SJCRH30 (cell line): ENCODE measurements at regions not wholly inside any gene's neighbourhood (a gene's known extent, or its start where the extent isn't known, plus 50 kb on each side); places are given as distances from the start of the nearest gene placed in this dataset.

Experiments
- DNase-seq, 2 experiments: peaks; one replicate each; pipeline ENCODE4 v3.0.0-alpha.2; 2015 to 2020
- H3K27ac ChIP-seq: fragments of 250-450 bp; sonication (Bioruptor Pico); 2 replicates; pipeline ENCODE4 v1.5.1; 2020; ENCODE audit warnings: mild to moderate bottlenecking, moderate library complexity
- H3K27me3 ChIP-seq: fragments of 250-450 bp; sonication (Bioruptor Pico); 2 replicates; pipeline ENCODE4 v1.5.1; 2020; ENCODE audit warnings: mild to moderate bottlenecking, moderate library complexity
- H3K36me3 ChIP-seq: fragments of 250-450 bp; sonication (Bioruptor Pico); 2 replicates; pipeline ENCODE4 v1.5.1; 2020; ENCODE audit warnings: mild to moderate bottlenecking, moderate library complexity
- H3K4me1 ChIP-seq: fragments of 250-450 bp; sonication (Bioruptor Pico); 2 replicates; pipeline ENCODE4 v1.5.1; 2020; ENCODE audit warnings: mild to moderate bottlenecking, moderate library complexity
- H3K4me3 ChIP-seq: fragments of 250-450 bp; sonication (Bioruptor Pico); 2 replicates; pipeline ENCODE4 v1.5.1; 2020; ENCODE audit warnings: mild to moderate bottlenecking, moderate library complexity
- H3K9me3 ChIP-seq: fragments of 250-450 bp; sonication (Bioruptor Pico); replicated peaks from 2 replicates; pipeline ENCODE4 v1.5.1; 2020; ENCODE audit warnings: mild to moderate bottlenecking, moderate library complexity

DNA sequence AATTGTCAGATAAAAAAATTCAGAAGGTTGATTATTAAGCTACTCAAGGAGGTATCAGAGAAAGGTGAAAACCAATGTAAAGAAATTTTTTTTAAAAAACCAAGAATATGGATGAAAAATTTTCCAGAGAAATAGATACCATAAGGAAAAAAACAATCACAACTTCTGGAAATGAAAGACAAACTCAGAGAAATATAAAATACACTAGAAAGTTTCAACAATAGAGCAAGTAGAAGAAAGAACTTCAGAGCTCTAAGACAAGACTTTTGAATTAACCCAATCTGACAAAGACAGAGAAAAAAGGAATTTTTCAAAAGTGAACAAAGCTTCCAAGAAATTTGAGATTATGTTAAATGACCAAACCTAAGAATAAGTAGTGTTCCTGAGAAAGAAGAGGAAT lies 62.9 kb upstream of the TEAD1 start:
- no peak overlapping the region for H3K27ac ChIP-seq
- no peaks in the 10 kb centered on the region for H3K4me1 ChIP-seq
- H3K9me3 ChIP-seq, result peaks cover 12% of the 10 kb centered on the region
- H3K27me3 ChIP-seq, result no peaks in the 10 kb centered on the region
- no peak overlapping the region for H3K4me3 ChIP-seq
- no peaks in the 10 kb centered on the region for H3K36me3 ChIP-seq
- no peak for DNase-seq

DNA sequence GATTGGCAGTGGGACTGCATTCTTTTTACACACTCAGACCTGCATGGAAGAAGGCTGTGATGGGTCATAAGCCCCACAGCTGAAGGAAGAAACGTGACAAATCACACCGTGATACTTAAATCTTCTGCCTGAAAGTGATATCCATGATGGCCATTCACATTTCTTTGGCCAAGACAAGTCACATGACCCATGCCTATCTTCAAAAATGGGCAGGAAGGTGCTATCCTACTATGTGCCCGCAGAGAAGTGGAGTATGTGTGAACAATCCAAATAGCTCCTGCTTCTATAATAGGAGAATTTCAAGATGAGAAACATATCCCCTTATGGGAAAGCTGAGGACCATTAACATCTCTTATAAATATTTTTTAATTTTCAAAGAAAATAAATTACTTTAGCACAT lies 56.6 kb upstream of the TEAD1 start:
- Histone ChIP-seq H3K27ac (no peak overlapping the region), H3K4me1 (no peaks in the 10 kb centered on the region), H3K4me3 (no peak overlapping the region), H3K36me3 (no peaks in the 10 kb centered on the region), H3K9me3 (no peaks in the 10 kb centered on the region), H3K27me3 (no peaks in the 10 kb centered on the region)
- DNase-seq, result no peak

DNA sequence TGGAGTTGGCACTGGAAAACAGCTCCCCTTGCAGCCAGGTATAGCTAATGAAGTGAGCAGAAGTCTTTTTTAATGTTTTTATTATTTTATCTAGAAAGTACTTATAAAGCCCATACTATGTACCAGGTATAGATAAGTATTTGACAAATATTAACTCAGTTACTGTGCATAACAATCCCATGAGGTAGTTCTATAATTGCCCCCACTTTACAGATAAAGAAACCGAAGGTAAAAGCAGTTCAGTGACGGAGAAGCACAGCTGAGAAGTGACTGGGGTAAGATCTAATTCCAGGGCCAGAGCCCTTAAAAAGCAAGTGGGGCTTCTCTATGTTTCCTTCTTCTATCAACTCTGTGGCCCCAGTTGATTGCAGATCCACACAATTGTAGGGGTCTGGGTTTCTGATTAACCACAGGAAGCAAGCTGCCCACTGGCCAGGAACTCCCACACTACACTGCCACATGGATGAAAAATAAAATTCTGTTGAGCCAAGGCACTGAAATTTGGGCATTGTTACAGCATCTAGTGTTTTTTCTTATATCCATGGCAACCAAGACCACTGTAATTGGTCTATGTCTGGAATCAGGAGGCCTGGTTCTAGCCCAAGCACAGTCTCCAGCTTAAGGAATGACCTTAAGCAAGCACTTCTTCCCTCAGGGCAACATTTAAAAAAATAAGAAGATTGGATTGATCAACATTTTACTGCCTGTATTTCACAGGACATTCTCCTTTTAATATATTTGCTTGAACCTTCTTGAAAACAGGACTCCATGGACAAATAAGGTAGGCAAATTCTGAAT lies 55.3 kb upstream of the TEAD1 start:
- H3K27me3 ChIP-seq, result no peaks in the 10 kb centered on the region
- H3K4me3 ChIP-seq, result no peak overlapping the region
- no peaks in the 10 kb centered on the region for H3K4me1 ChIP-seq
- H3K27ac ChIP-seq, result no peak overlapping the region
- no peak for DNase-seq
- H3K9me3 ChIP-seq, result no peaks in the 10 kb centered on the region; the same call in 1 of the 2 replicates
- no peaks in the 10 kb centered on the region for H3K36me3 ChIP-seq

DNA sequence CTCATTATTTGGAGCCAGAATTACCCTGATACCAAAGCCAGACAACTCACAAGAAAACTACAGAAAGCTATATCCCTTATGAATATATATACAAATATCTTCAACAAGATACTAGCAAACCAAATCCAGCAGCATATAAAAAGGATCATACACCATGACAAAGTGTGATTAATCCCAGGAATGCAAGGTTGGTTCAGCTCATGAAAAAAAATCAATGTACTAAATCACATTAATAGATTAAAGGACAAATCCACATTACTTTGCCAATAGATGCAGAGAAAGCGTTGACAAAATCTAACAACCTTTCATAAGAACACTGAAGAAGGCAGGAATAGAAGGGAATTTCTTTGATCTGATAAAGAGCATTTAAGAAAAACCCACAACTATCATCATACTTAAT lies 50.4 kb upstream of the TEAD1 start:
- no peaks in the 10 kb centered on the region for H3K36me3 ChIP-seq
- no peaks in the 10 kb centered on the region for H3K27me3 ChIP-seq
- 0 out of 2 replicates have a peak, but pooled peaks cover 5% of the 10 kb centered on the region for H3K4me1 ChIP-seq

More for the DNA sequence above, 50.4 kb upstream of the TEAD1 start:
- Histone ChIP-seq H3K9me3 (no peaks in the 10 kb centered on the region; the same call in 1 of the 2 replicates), H3K27ac (no peak overlapping the region), H3K4me3 (no peak overlapping the region)
- no peak for DNase-seq
